ENCODE measurements at regions not wholly inside any gene's neighbourhood (a gene's known extent, or its start where the extent isn't known, plus 50 kb on each side); places are given as distances from the start of the nearest gene placed in this dataset.

GRCh38 chr2:195590199-195590860 lies 66.7 kb upstream of the SLC39A10 start:
- ATAC-seq (no peak), FAIRE-seq (no peak), DNase-seq (ENCODE audit: low read depth, low spot score) (no peak)
- Histone ChIP-seq H3K4me3 (no peak overlapping the region), H3K9me3 (replicated peaks; ENCODE audit: control insufficient read depth, insufficient read depth, low read length) (no peaks in the 10 kb centered on the region), H3K9ac (ENCODE audit: control insufficient read depth, insufficient read depth, low read length) (no peak overlapping the region), H3K27ac (ENCODE audit: control insufficient read depth, insufficient read depth) (no peak overlapping the region), H4K20me1 (ENCODE audit: control insufficient read depth, insufficient read depth) (no peaks in the 10 kb centered on the region), H3K4me2 (ENCODE audit: control insufficient read depth, insufficient read depth) (no peak overlapping the region), H3K79me2 (ENCODE audit: control insufficient read depth, insufficient read depth, low read length) (no peaks in the 10 kb centered on the region), H2AFZ (ENCODE audit: control insufficient read depth, low read depth, low read length) (no peak overlapping the region), H3K36me3 (ENCODE audit: control insufficient read depth in 2 of 2, insufficient read depth in 2 of 2, low read length in 1 of 2) (no peaks in the 10 kb centered on the region), H3K27me3 (replicated peaks in 1 of 2; ENCODE audit: control insufficient read depth in 2 of 2, insufficient read depth in 2 of 2, low read length in 1 of 2) (no peaks in the 10 kb centered on the region), H3K4me1 (ENCODE audit: control insufficient read depth, insufficient read depth, low read length) (no peaks in the 10 kb centered on the region)
- no TSS peak for BruUV-seq (replicated peaks)
- in situ Hi-C loops (cut with MboI), result no loop called here
- ChIA-PET RAD21 (ENCODE audit: unreplicated experiment) (interaction anchor here (0.7 kb wide), 1 partner anchor 13 kb away, joined by 3 read pairs; no protein-coding TSS in a partner anchor), POLR2A (no interaction called here), CTCF (interaction anchor here (1.1 kb wide), 1 partner anchor 13 kb away, joined by 3 read pairs; no protein-coding TSS in a partner anchor), SMC1A (ENCODE audit: uncharacterized antibody, unreplicated experiment) (interaction anchor here (1.0 to 1.2 kb wide), 2 partner anchors 14 to 75 kb away, joined by 3 to 4 read pairs; no protein-coding TSS in a partner anchor)
- TF ChIP-seq, protein P1, sequence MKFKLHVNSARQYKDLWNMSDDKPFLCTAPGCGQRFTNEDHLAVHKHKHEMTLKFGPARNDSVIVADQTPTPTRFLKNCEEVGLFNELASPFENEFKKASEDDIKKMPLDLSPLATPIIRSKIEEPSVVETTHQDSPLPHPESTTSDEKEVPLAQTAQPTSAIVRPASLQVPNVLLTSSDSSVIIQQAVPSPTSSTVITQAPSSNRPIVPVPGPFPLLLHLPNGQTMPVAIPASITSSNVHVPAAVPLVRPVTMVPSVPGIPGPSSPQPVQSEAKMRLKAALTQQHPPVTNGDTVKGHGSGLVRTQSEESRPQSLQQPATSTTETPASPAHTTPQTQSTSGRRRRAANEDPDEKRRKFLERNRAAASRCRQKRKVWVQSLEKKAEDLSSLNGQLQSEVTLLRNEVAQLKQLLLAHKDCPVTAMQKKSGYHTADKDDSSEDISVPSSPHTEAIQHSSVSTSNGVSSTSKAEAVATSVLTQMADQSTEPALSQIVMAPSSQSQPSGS (IDR thresholded peaks at IDR 0.05; ENCODE audit: low read length), result no peak
- no peak for TF ChIP-seq PAX8 (IDR thresholded peaks at IDR 0.05)
- no peak for TF ChIP-seq CHD1 (IDR thresholded peaks at IDR 0.05; ENCODE audit: low read depth, low read length)
- TF ChIP-seq CBX5 (IDR thresholded peaks at IDR 0.05; ENCODE audit: low read depth), result no peak
- TF ChIP-seq STAT3 (IDR thresholded peaks at IDR 0.05; ENCODE audit: low read depth, low read length), result no peak
- no peak for TF ChIP-seq EGR1 (IDR thresholded peaks at IDR 0.05; ENCODE audit: borderline replicate concordance in 1 of 2, low read depth in 2 of 2, low read length in 2 of 2)
- no peak for TF ChIP-seq RUNX3 (IDR thresholded peaks at IDR 0.05; ENCODE audit: low read length)
- no peak for TF ChIP-seq NR2C2 (IDR thresholded peaks at IDR 0.05; ENCODE audit: borderline replicate concordance, control insufficient read depth, insufficient read length, low read depth)
- TF ChIP-seq CEBPB (IDR thresholded peaks at IDR 0.05; ENCODE audit: borderline replicate concordance in 1 of 2, low read depth in 2 of 2, low read length in 2 of 2), result no peak
- no peak for TF ChIP-seq JUND (IDR thresholded peaks at IDR 0.05; ENCODE audit: low read depth, low read length)
- TF ChIP-seq FOXM1 (IDR thresholded peaks at IDR 0.05; ENCODE audit: low read depth, low read length), result no peak
- no peak for TF ChIP-seq TARDBP (IDR thresholded peaks at IDR 0.05; ENCODE audit: borderline replicate concordance)
- TF ChIP-seq WRNIP1 (IDR thresholded peaks at IDR 0.05; ENCODE audit: borderline replicate concordance, low read depth, low read length), result no peak
- TF ChIP-seq RELA (IDR thresholded peaks at IDR 0.05; ENCODE audit: borderline replicate concordance, partially characterized antibody), result no peak
- TF ChIP-seq ZNF207 (IDR thresholded peaks at IDR 0.05; ENCODE audit: borderline replicate concordance), result no peak
- no peak for TF ChIP-seq MYC (IDR thresholded peaks at IDR 0.05; ENCODE audit: insufficient read depth, insufficient read length, insufficient replicate concordance, low read length, severe bottlenecking)
- no peak for TF ChIP-seq CTCF (IDR thresholded peaks at IDR 0.05 in 2 of 3, conservative IDR thresholded peaks at IDR 0.05 in 1 of 3; ENCODE audit: control insufficient read depth in 2 of 3, extremely low read depth in 1 of 3, insufficient read depth in 1 of 3, low read depth in 3 of 3, low read length in 3 of 3)
- no peak for TF ChIP-seq SUPT20H (IDR thresholded peaks at IDR 0.05; ENCODE audit: borderline replicate concordance, control insufficient read depth, low read depth, low read length)
- TF ChIP-seq HCFC1 (IDR thresholded peaks at IDR 0.05; ENCODE audit: low read length), result no peak
- 100% methylated on average over 1 of the region's 1 CpG for whole genome bisulfite sequencing (ENCODE audit: insufficient coverage, insufficient replicate concordance, low lambda C conversion rate, missing lambda C conversion rate)
- intact Hi-C loops (cut with micrococcal nuclease; ENCODE audit: unreplicated experiment), result no loop called here

Measured in GM12878 (cell line).